Mucosa of stomach (tissue), 1 donor: ENCODE measurements at regions not wholly inside any gene's neighbourhood (a gene's known extent, or its start where the extent isn't known, plus 50 kb on each side); places are given as distances from the start of the nearest gene placed in this dataset.

Experiments
- H3K27me3 ChIP-seq: one replicate; pipeline ENCODE4 v1.7.0; 2013; ENCODE audit warnings: mild to moderate bottlenecking, low read length; ENCODE audit not compliant: control insufficient read depth, insufficient read depth
- H3K36me3 ChIP-seq: one replicate; pipeline ENCODE4 v1.7.0; 2013; ENCODE audit warnings: low read length; ENCODE audit not compliant: control insufficient read depth, insufficient read depth
- H3K4me1 ChIP-seq: one replicate; pipeline ENCODE4 v1.7.0; 2013; ENCODE audit warnings: mild to moderate bottlenecking, low read length; ENCODE audit not compliant: control insufficient read depth, insufficient read depth
- H3K4me3 ChIP-seq: one replicate; pipeline ENCODE4 v1.7.0; 2013; ENCODE audit warnings: low read length
- H3K9ac ChIP-seq: one replicate; pipeline ENCODE4 v1.7.0; 2013; ENCODE audit warnings: mild to moderate bottlenecking, low read length, moderate library complexity
- H3K9me3 ChIP-seq: one replicate; pipeline ENCODE4 v1.7.0; 2013; ENCODE audit warnings: mild to moderate bottlenecking, low read length, moderate library complexity; ENCODE audit not compliant: control insufficient read depth
- donor health status: Pancreatic carcinoma.

GRCh38 chr7:130884437-130885417 lies 150.7 kb upstream of the KLF14 start:
- H3K4me1 ChIP-seq = peaks cover 30% of the 10 kb centered on the region
- H3K27me3 ChIP-seq = no peaks in the 10 kb centered on the region
- H3K36me3 ChIP-seq = peaks cover 15% of the 10 kb centered on the region
- H3K9me3 ChIP-seq = no peaks in the 10 kb centered on the region
- no peak overlapping the region for H3K9ac ChIP-seq
- no peak overlapping the region for H3K4me3 ChIP-seq

DNA sequence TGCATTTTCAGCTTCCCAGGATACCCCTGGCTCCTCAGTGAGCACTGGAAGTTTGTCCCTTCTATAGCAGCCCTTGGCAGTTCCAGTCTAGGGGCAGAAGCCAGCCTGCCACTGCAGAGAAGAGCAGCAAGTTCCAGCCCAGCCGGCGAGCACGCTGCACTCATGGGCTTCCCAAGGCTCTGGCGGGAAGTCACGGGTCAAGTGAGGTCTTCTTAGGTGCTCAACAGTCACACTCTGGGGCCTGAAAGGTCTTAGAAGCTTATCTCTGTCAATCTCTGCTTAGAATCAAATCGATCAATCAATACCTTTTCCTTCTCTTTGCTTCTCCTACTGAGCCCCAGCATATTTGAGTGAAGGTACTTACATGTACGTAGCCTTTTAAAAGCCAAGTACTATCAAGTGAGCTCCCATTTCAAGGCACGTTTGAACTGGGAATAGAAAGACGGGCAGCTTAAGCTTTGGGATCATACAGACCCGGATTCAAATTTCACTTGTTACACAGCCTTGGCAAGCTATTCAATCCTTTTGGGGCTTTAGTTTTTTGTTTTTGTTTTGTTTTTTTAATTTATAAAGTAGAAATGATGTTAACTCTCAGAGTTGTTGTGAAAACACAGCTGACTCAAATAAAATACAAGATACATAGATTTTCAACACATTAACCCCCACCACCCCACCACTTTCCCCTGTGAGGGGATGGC lies 152.6 kb upstream of the KLF14 start:
- Histone ChIP-seq H3K27me3 (no peaks in the 10 kb centered on the region), H3K9me3 (no peaks in the 10 kb centered on the region), H3K9ac (no peak overlapping the region), H3K4me1 (peaks cover 37% of the 10 kb centered on the region), H3K4me3 (no peak overlapping the region), H3K36me3 (peaks cover 15% of the 10 kb centered on the region)

DNA sequence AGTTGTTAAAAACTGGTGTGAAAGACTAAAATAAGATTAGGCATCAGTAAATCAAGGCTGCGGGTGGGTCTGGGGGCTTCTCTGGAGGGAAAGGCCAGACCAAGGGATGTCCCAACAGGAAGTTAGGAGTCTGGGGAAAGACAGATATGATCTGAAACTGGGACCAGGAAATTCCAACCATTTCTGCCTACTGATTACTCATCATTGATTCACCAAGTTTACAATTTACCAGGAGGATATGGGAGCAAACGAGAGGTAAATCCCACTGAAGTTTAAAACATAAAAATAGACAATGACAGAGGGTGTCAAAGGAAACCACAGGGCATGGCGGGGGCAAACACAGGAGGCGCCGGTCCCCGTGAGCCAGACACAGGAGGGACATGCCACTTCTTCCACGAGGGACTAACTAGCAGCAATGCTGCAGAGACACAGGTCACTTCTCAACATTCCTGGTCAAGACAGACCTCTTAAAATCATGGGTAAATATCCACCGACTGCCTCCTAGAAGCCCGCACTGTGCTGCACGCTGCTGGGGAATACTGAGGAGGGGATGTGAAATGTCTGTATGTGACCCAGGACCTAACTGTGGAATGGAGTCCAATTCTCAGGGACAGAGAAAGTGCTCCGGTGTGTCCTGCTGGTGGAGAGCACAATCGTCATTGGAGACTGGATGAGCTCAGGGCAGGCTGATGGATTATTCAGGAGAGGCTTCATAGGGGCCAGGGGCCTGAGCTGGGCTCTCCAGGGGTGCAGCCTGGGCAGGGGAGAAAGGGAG lies 153.4 kb upstream of the KLF14 start:
- no peaks in the 10 kb centered on the region for H3K27me3 ChIP-seq
- H3K36me3 ChIP-seq = peaks cover 10% of the 10 kb centered on the region
- no peak overlapping the region for H3K9ac ChIP-seq
- H3K9me3 ChIP-seq = no peaks in the 10 kb centered on the region
- H3K4me3 ChIP-seq = no peak overlapping the region
- H3K4me1 ChIP-seq = peaks cover 37% of the 10 kb centered on the region

DNA sequence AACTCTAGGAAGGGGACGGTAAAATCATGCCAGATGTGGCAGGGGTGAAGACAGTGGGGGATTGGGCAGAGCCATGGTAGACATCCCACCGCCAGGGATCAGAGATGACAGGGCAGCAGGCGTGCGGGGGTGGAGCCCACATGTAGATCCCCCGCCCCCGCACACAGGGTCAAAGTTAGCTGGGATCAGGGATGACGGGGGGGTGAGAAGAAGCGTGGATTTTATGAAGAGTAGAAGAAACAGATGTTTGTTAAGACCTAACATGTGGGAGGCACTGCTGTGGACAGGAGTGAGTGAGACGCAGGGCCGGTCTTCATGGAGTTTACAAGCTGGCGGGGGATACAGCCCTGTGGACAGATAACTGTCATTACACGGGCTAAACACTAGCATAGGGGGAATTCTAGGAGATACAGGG lies 154.0 kb upstream of the KLF14 start:
- Histone ChIP-seq H3K9me3 (no peaks in the 10 kb centered on the region), H3K4me1 (peaks cover 37% of the 10 kb centered on the region), H3K27me3 (no peaks in the 10 kb centered on the region), H3K36me3 (peaks cover 8% of the 10 kb centered on the region), H3K4me3 (no peak overlapping the region), H3K9ac (no peak overlapping the region)

- peaks cover 37% of the 10 kb centered on the region for H3K4me1 ChIP-seq
- no peak overlapping the region for H3K4me3 ChIP-seq
- H3K36me3 ChIP-seq = peaks cover 8% of the 10 kb centered on the region
- no peak overlapping the region for H3K9ac ChIP-seq
- no peaks in the 10 kb centered on the region for H3K9me3 ChIP-seq
- no peaks in the 10 kb centered on the region for H3K27me3 ChIP-seq
Measured at GRCh38 chr7:130888468-130888867, 154.5 kb upstream of the KLF14 start.

- peaks cover 35% of the 10 kb centered on the region for H3K4me1 ChIP-seq
Measured at GRCh38 chr7:130890176-130891020, 156.4 kb upstream of the KLF14 start.

DNA sequence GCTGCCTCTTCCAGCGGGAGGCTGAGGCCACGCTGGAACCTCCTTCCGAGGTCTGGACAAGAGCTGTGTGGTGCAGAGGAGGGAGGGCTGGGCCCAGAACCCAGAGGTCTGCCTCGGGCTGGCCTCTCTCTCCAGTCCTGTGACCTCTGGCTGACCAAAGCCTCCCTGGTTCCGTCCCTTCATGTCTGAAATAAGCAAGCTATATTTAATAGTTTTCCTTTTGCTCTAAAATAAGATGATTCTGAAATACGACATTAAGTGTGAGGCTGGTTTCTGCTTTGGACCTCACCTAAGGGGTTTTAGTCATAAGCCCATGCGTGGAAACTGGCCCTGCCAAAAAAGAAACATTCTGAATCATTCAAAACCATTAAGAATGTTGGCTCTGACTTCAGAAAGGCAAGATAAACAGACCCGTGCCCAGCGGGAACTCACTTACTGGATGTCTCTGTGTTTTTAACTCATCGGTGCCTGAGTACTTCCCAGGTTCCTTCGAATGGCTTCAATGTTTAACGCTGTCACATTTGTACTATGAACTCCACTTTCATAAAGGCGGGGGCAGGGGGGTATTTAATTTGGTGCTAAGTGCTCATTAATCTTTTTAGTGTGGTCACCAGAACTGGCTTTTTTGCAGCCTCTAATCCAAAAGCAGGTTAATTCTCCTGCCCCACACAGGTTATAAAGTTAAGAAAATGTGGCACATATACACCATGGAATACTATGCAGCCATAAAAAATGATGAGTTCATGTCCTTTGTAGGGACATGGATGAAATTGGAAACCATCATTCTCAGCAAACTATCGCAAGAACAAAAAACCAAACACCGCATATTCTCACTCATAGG lies 157.5 kb upstream of the KLF14 start:
- no peaks in the 10 kb centered on the region for H3K27me3 ChIP-seq
- H3K36me3 ChIP-seq = peaks cover 5% of the 10 kb centered on the region
- no peak overlapping the region for H3K9ac ChIP-seq
- H3K9me3 ChIP-seq = no peaks in the 10 kb centered on the region
- H3K4me3 ChIP-seq = no peak overlapping the region
- peaks cover 31% of the 10 kb centered on the region for H3K4me1 ChIP-seq

More at GRCh38 chr7:130890176-130891020, 156.4 kb upstream of the KLF14 start:
- no peak overlapping the region for H3K4me3 ChIP-seq
- H3K9ac ChIP-seq = no peak overlapping the region
- no peaks in the 10 kb centered on the region for H3K27me3 ChIP-seq
- no peaks in the 10 kb centered on the region for H3K9me3 ChIP-seq
- H3K36me3 ChIP-seq = peaks cover under 1% of the 10 kb centered on the region

GRCh38 chr7:130893441-130893894 lies 159.5 kb upstream of the KLF14 start:
- Histone ChIP-seq H3K9me3 (no peaks in the 10 kb centered on the region), H3K9ac (no peak overlapping the region), H3K4me3 (no peak overlapping the region), H3K4me1 (peaks cover 40% of the 10 kb centered on the region), H3K36me3 (peaks cover 13% of the 10 kb centered on the region), H3K27me3 (no peaks in the 10 kb centered on the region)

- H3K27me3 ChIP-seq = no peaks in the 10 kb centered on the region
- peaks cover 49% of the 10 kb centered on the region for H3K4me1 ChIP-seq
- peaks cover 13% of the 10 kb centered on the region for H3K36me3 ChIP-seq
- no peak overlapping the region for H3K9ac ChIP-seq
- no peak overlapping the region for H3K4me3 ChIP-seq
- H3K9me3 ChIP-seq = no peaks in the 10 kb centered on the region
Measured at GRCh38 chr7:130894146-130894908, 160.3 kb upstream of the KLF14 start.
